T47D (cell line): ENCODE measurements at regions not wholly inside any gene's neighbourhood (a gene's known extent, or its start where the extent isn't known, plus 50 kb on each side); places are given as distances from the start of the nearest gene placed in this dataset.

Source experiments
- DNase-seq, 2 experiments: peaks; one replicate each; pipeline versions ENCODE4 v3.0.0 to v3.0.0-alpha.2; 2011 to 2012; ENCODE audit warnings: low read depth in 1 of 2, low spot score in 1 of 2
- JUND ChIP-seq: IDR thresholded peaks from 2 replicates; pipeline ENCODE4 v1.6.1; 2012; ENCODE audit warnings: low read depth
- in situ Hi-C: cut with HindIII; loops from 2 replicates; pipeline ENCODE4 v1.10.0; 2016; ENCODE audit warnings: low sequenced_read_pairs, low pct_unique_long_range_greater_than_20kb

GRCh38 chr20:54385746-54386145 lies 89.6 kb upstream of the DOK5 start:
- TF ChIP-seq JUND: no peak
- in situ Hi-C loops: no loop called here
- DNase-seq: no peak

GRCh38 chr20:54389596-54390280 lies 85.7 kb upstream of the DOK5 start:
- in situ Hi-C loops: no loop called here
- no peak for DNase-seq
- no peak for TF ChIP-seq JUND

- in situ Hi-C loops: no loop called here
- TF ChIP-seq JUND: no peak
- no peak for DNase-seq
Observed at GRCh38 chr20:54397292-54398140, 77.9 kb upstream of the DOK5 start.

GRCh38 chr20:54398814-54399213 lies 76.6 kb upstream of the DOK5 start:
- in situ Hi-C loops: no loop called here
- no peak for TF ChIP-seq JUND
- DNase-seq: no peak

GRCh38 chr20:54405540-54405939 lies 69.9 kb upstream of the DOK5 start:
- no peak for DNase-seq
- TF ChIP-seq JUND: no peak
- in situ Hi-C loops: no loop called here

GRCh38 chr20:54407459-54407858 lies 67.9 kb upstream of the DOK5 start:
- DNase-seq: no peak
- no peak for TF ChIP-seq JUND
- in situ Hi-C loops: no loop called here

- TF ChIP-seq JUND: no peak
- DNase-seq: no peak
- in situ Hi-C loops: no loop called here
Observed at GRCh38 chr20:54415967-54416366, 59.4 kb upstream of the DOK5 start.

GRCh38 chr20:54416770-54417169 lies 58.6 kb upstream of the DOK5 start:
- TF ChIP-seq JUND: no peak
- DNase-seq: no peak
- in situ Hi-C loops: no loop called here

GRCh38 chr20:54419531-54419930 lies 55.9 kb upstream of the DOK5 start:
- in situ Hi-C loops: no loop called here
- TF ChIP-seq JUND: no peak
- no peak for DNase-seq
